Esophagus muscularis mucosa (tissue), 4 donors: ENCODE measurements at regions not wholly inside any gene's neighbourhood (a gene's known extent, or its start where the extent isn't known, plus 50 kb on each side); places are given as distances from the start of the nearest gene placed in this dataset.

Source experiments
- CTCF ChIP-seq, 3 experiments: fragments of 200-600 bp in 2 of 3; fragments of 450-650 bp in 1 of 3; sonication (generic) in 2 of 3; IDR thresholded peaks; one replicate each; pipeline ENCODE4 v1.5.1; 2017 to 2019; ENCODE audit warnings: antibody characterized with exemption in 3 of 3, mild to moderate bottlenecking in 2 of 3, moderate library complexity in 1 of 3
- EP300 ChIP-seq: sonication (generic); formaldehyde crosslinking; IDR thresholded peaks from one replicate; pipeline ENCODE4 v1.6.1; 2017; ENCODE audit warnings: antibody characterized with exemption
- POLR2A ChIP-seq: fragments of 450-650 bp; IDR thresholded peaks from one replicate; pipeline ENCODE4 v1.6.1; 2017; ENCODE audit warnings: antibody characterized with exemption, moderate library complexity, mild to moderate bottlenecking, low read depth
- POLR2AphosphoS5 ChIP-seq, 2 donors: sonication (generic); formaldehyde crosslinking; IDR thresholded peaks; one replicate each; pipeline ENCODE4 v1.6.1; 2017; ENCODE audit warnings: antibody characterized with exemption in 2 of 2

- no peak for TF ChIP-seq CTCF (IDR thresholded peaks at IDR 0.05)
- no peak for TF ChIP-seq POLR2A
- no peak for TF ChIP-seq POLR2AphosphoS5 (IDR thresholded peaks at IDR 0.05)
- no peak for TF ChIP-seq EP300
Observed at GRCh38 chr1:181359012-181359411, 124.3 kb upstream of the CACNA1E start.
